HEK293T (cell line): ENCODE measurements at regions not wholly inside any gene's neighbourhood (a gene's known extent, or its start where the extent isn't known, plus 50 kb on each side); places are given as distances from the start of the nearest gene placed in this dataset.

Experiments used
- ELF4 ChIP-seq: fragments of 450-650 bp; IDR thresholded peaks from 2 replicates; pipeline ENCODE4 v1.6.1; 2017; ENCODE audit warnings: antibody characterized with exemption
- FOXA1 ChIP-seq: fragments of 450-650 bp; IDR thresholded peaks from 2 replicates; pipeline ENCODE4 v1.6.1; 2016; ENCODE audit warnings: mild to moderate bottlenecking
- TARDBP ChIP-seq: fragments of 450-650 bp; IDR thresholded peaks from 2 replicates; pipeline ENCODE4 v1.6.1; 2016

- TF ChIP-seq FOXA1: no peak
- TF ChIP-seq ELF4: no peak
- TF ChIP-seq TARDBP: no peak
Measured at GRCh38 chr3:43195115-43195498, 89.2 kb upstream of the POMGNT2 start.
